ENCODE measurements at regions not wholly inside any gene's neighbourhood (a gene's known extent, or its start where the extent isn't known, plus 50 kb on each side); places are given as distances from the start of the nearest gene placed in this dataset.

- WGBS (ENCODE audit: insufficient coverage): no CpG with 5 or more reads among the region's 1 CpG
- Histone ChIP-seq H3K9me3 (ENCODE audit: control extremely low read depth in 1 of 5, control insufficient read depth in 4 of 5, insufficient read depth in 2 of 5, low read depth in 1 of 5, low read length in 4 of 5) (peaks cover 0 to 3% (median 0%) of the 10 kb centered on the region in 5 experiments), H3K27ac (ENCODE audit: insufficient read depth in 1 of 2, low read depth in 1 of 2, low read length in 2 of 2, poor library complexity in 1 of 2, severe bottlenecking in 2 of 2) (no peak overlapping the region), H3K36me3 (ENCODE audit: control insufficient read depth in 4 of 4, insufficient read depth in 4 of 4, low read length in 3 of 4) (no peaks in the 10 kb centered on the region), H3K4me1 (ENCODE audit: control extremely low read depth in 1 of 4, control insufficient read depth in 4 of 4, insufficient read depth in 4 of 4, low read length in 3 of 4) (peaks cover 5 to 29% (median 19%) of the 10 kb centered on the region in 4 experiments), H3K4me3 (ENCODE audit: control insufficient read depth in 1 of 7, extremely low read depth in 1 of 7, insufficient read depth in 4 of 7, low read depth in 2 of 7, low read length in 6 of 7) (no peak overlapping the region), H3K27me3 (replicated peaks in 2 of 5; ENCODE audit: control insufficient read depth in 4 of 5, insufficient read depth in 5 of 5, low read length in 4 of 5) (no peaks in the 10 kb centered on the region)
- CTCF ChIA-PET: no interaction called here
- POLR2A ChIA-PET: no interaction called here
- no peak for DNase-seq
These were observed 255.2 kb downstream of the LPIN1 start for GRCh38 chr2:12001621-12002020.

- no peaks in the 10 kb centered on the region for H3K27me3 ChIP-seq (replicated peaks in 2 of 5; ENCODE audit: control insufficient read depth in 4 of 5, insufficient read depth in 5 of 5, low read length in 4 of 5)
- H3K27ac ChIP-seq (ENCODE audit: insufficient read depth in 1 of 2, low read depth in 1 of 2, low read length in 2 of 2, poor library complexity in 1 of 2, severe bottlenecking in 2 of 2): no peak overlapping the region
- peaks cover 5 to 34% (median 24%) of the 10 kb centered on the region in 4 experiments for H3K4me1 ChIP-seq (ENCODE audit: control extremely low read depth in 1 of 4, control insufficient read depth in 4 of 4, insufficient read depth in 4 of 4, low read length in 3 of 4)
- H3K36me3 ChIP-seq (ENCODE audit: control insufficient read depth in 4 of 4, insufficient read depth in 4 of 4, low read length in 3 of 4): no peaks in the 10 kb centered on the region
- ChIA-PET CTCF (no interaction called here), POLR2A (no interaction called here)
- peaks cover 0 to 3% (median 0%) of the 10 kb centered on the region in 5 experiments for H3K9me3 ChIP-seq (ENCODE audit: control extremely low read depth in 1 of 5, control insufficient read depth in 4 of 5, insufficient read depth in 2 of 5, low read depth in 1 of 5, low read length in 4 of 5)
- no peak for DNase-seq
- no peak overlapping the region for H3K4me3 ChIP-seq (ENCODE audit: control insufficient read depth in 1 of 7, extremely low read depth in 1 of 7, insufficient read depth in 4 of 7, low read depth in 2 of 7, low read length in 6 of 7)
- no CpG with 5 or more reads among the region's 3 CpGs for WGBS (ENCODE audit: insufficient coverage)
These were observed 255.8 kb downstream of the LPIN1 start for GRCh38 chr2:12002215-12002614.

- H3K9me3 ChIP-seq (ENCODE audit: control extremely low read depth in 1 of 5, control insufficient read depth in 4 of 5, insufficient read depth in 2 of 5, low read depth in 1 of 5, low read length in 4 of 5): peaks cover 0 to 3% (median 0%) of the 10 kb centered on the region in 5 experiments
- H3K36me3 ChIP-seq (ENCODE audit: control insufficient read depth in 4 of 4, insufficient read depth in 4 of 4, low read length in 3 of 4): no peaks in the 10 kb centered on the region
- ChIA-PET CTCF (no interaction called here), POLR2A (no interaction called here)
- WGBS (ENCODE audit: insufficient coverage): 100% methylated on average over 1 of the region's 6 CpGs
- H3K4me3 ChIP-seq (ENCODE audit: control insufficient read depth in 1 of 7, extremely low read depth in 1 of 7, insufficient read depth in 4 of 7, low read depth in 2 of 7, low read length in 6 of 7): no peak overlapping the region
- H3K27me3 ChIP-seq (replicated peaks in 2 of 5; ENCODE audit: control insufficient read depth in 4 of 5, insufficient read depth in 5 of 5, low read length in 4 of 5): no peaks in the 10 kb centered on the region
- H3K4me1 ChIP-seq (ENCODE audit: control extremely low read depth in 1 of 4, control insufficient read depth in 4 of 4, insufficient read depth in 4 of 4, low read length in 3 of 4): peaks cover 8 to 42% (median 35%) of the 10 kb centered on the region in 4 experiments
- H3K27ac ChIP-seq (ENCODE audit: insufficient read depth in 1 of 2, low read depth in 1 of 2, low read length in 2 of 2, poor library complexity in 1 of 2, severe bottlenecking in 2 of 2): no peak overlapping the region
- DNase-seq: no peak
These were observed 258.3 kb downstream of the LPIN1 start for GRCh38 chr2:12004713-12005112.

GRCh38 chr2:12005886-12006681, 259.7 kb downstream of the LPIN1 start:
- H3K36me3 ChIP-seq (ENCODE audit: control insufficient read depth in 4 of 4, insufficient read depth in 4 of 4, low read length in 3 of 4): no peaks in the 10 kb centered on the region
- H3K27ac ChIP-seq (ENCODE audit: insufficient read depth in 1 of 2, low read depth in 1 of 2, low read length in 2 of 2, poor library complexity in 1 of 2, severe bottlenecking in 2 of 2): no peak overlapping the region
- H3K9me3 ChIP-seq (ENCODE audit: control extremely low read depth in 1 of 5, control insufficient read depth in 4 of 5, insufficient read depth in 2 of 5, low read depth in 1 of 5, low read length in 4 of 5): peaks cover 0 to 3% (median 0%) of the 10 kb centered on the region in 5 experiments
- POLR2A ChIA-PET: no interaction called here
- H3K27me3 ChIP-seq (replicated peaks in 2 of 5; ENCODE audit: control insufficient read depth in 4 of 5, insufficient read depth in 5 of 5, low read length in 4 of 5): no peaks in the 10 kb centered on the region
- CTCF ChIA-PET: interaction anchor here (0.6 to 1.3 kb wide), 6 partner anchors 11 to 320 kb away, joined by 3 to 6 read pairs (median 3); no protein-coding TSS in a partner anchor
- peaks cover 8 to 51% (median 39%) of the 10 kb centered on the region in 4 experiments for H3K4me1 ChIP-seq (ENCODE audit: control extremely low read depth in 1 of 4, control insufficient read depth in 4 of 4, insufficient read depth in 4 of 4, low read length in 3 of 4)
- 0% methylated on average over 2 of the region's 8 CpGs for WGBS (ENCODE audit: insufficient coverage)
- DNase-seq: peak; percentile 88 to 98 (median 97)
- peak overlapping the region in 1 of 7 experiments; percentile 38 for H3K4me3 ChIP-seq (ENCODE audit: control insufficient read depth in 1 of 7, extremely low read depth in 1 of 7, insufficient read depth in 4 of 7, low read depth in 2 of 7, low read length in 6 of 7)

GRCh38 chr2:12006850-12007249, 260.4 kb downstream of the LPIN1 start:
- H3K36me3 ChIP-seq (ENCODE audit: control insufficient read depth in 4 of 4, insufficient read depth in 4 of 4, low read length in 3 of 4): no peaks in the 10 kb centered on the region
- WGBS (ENCODE audit: insufficient coverage): 100% methylated on average over 4 of the region's 4 CpGs
- no peak overlapping the region for H3K4me3 ChIP-seq (ENCODE audit: control insufficient read depth in 1 of 7, extremely low read depth in 1 of 7, insufficient read depth in 4 of 7, low read depth in 2 of 7, low read length in 6 of 7)
- H3K9me3 ChIP-seq (ENCODE audit: control extremely low read depth in 1 of 5, control insufficient read depth in 4 of 5, insufficient read depth in 2 of 5, low read depth in 1 of 5, low read length in 4 of 5): peaks cover 0 to 3% (median 0%) of the 10 kb centered on the region in 5 experiments
- H3K4me1 ChIP-seq (ENCODE audit: control extremely low read depth in 1 of 4, control insufficient read depth in 4 of 4, insufficient read depth in 4 of 4, low read length in 3 of 4): peaks cover 8 to 51% (median 39%) of the 10 kb centered on the region in 4 experiments
- no peak for DNase-seq
- no peaks in the 10 kb centered on the region for H3K27me3 ChIP-seq (replicated peaks in 2 of 5; ENCODE audit: control insufficient read depth in 4 of 5, insufficient read depth in 5 of 5, low read length in 4 of 5)
- no peak overlapping the region for H3K27ac ChIP-seq (ENCODE audit: insufficient read depth in 1 of 2, low read depth in 1 of 2, low read length in 2 of 2, poor library complexity in 1 of 2, severe bottlenecking in 2 of 2)
- ChIA-PET POLR2A (no interaction called here), CTCF (interaction anchor here (0.9 to 1.3 kb wide), 7 partner anchors 9 to 110 kb away, joined by 3 read pairs; no protein-coding TSS in a partner anchor)

- no peak for DNase-seq
- no peaks in the 10 kb centered on the region for H3K36me3 ChIP-seq (ENCODE audit: control insufficient read depth in 4 of 4, insufficient read depth in 4 of 4, low read length in 3 of 4)
- no peak overlapping the region for H3K27ac ChIP-seq (ENCODE audit: insufficient read depth in 1 of 2, low read depth in 1 of 2, low read length in 2 of 2, poor library complexity in 1 of 2, severe bottlenecking in 2 of 2)
- no CpG with 5 or more reads among the region's 1 CpG for WGBS (ENCODE audit: insufficient coverage)
- H3K9me3 ChIP-seq (ENCODE audit: control extremely low read depth in 1 of 5, control insufficient read depth in 4 of 5, insufficient read depth in 2 of 5, low read depth in 1 of 5, low read length in 4 of 5): peaks cover 0 to 3% (median 0%) of the 10 kb centered on the region in 5 experiments
- peaks cover 8 to 51% (median 39%) of the 10 kb centered on the region in 4 experiments for H3K4me1 ChIP-seq (ENCODE audit: control extremely low read depth in 1 of 4, control insufficient read depth in 4 of 4, insufficient read depth in 4 of 4, low read length in 3 of 4)
- H3K27me3 ChIP-seq (replicated peaks in 2 of 5; ENCODE audit: control insufficient read depth in 4 of 5, insufficient read depth in 5 of 5, low read length in 4 of 5): no peaks in the 10 kb centered on the region
- CTCF ChIA-PET: interaction anchor here (1.0 to 1.3 kb wide), 4 partner anchors 9 to 110 kb away, joined by 3 read pairs; no protein-coding TSS in a partner anchor
- POLR2A ChIA-PET: no interaction called here
- H3K4me3 ChIP-seq (ENCODE audit: control insufficient read depth in 1 of 7, extremely low read depth in 1 of 7, insufficient read depth in 4 of 7, low read depth in 2 of 7, low read length in 6 of 7): no peak overlapping the region
These were observed 260.9 kb downstream of the LPIN1 start for GRCh38 chr2:12007282-12007681.

- ChIA-PET POLR2A (no interaction called here), CTCF (no interaction called here)
- Histone ChIP-seq H3K4me3 (ENCODE audit: control insufficient read depth in 1 of 7, extremely low read depth in 1 of 7, insufficient read depth in 4 of 7, low read depth in 2 of 7, low read length in 6 of 7) (peak overlapping the region in 1 of 7 experiments; percentile 14), H3K9me3 (ENCODE audit: control extremely low read depth in 1 of 5, control insufficient read depth in 4 of 5, insufficient read depth in 2 of 5, low read depth in 1 of 5, low read length in 4 of 5) (no peaks in the 10 kb centered on the region), H3K4me1 (ENCODE audit: control extremely low read depth in 1 of 4, control insufficient read depth in 4 of 4, insufficient read depth in 4 of 4, low read length in 3 of 4) (peaks cover 8 to 51% (median 39%) of the 10 kb centered on the region in 4 experiments), H3K27me3 (replicated peaks in 2 of 5; ENCODE audit: control insufficient read depth in 4 of 5, insufficient read depth in 5 of 5, low read length in 4 of 5) (no peaks in the 10 kb centered on the region), H3K27ac (ENCODE audit: insufficient read depth in 1 of 2, low read depth in 1 of 2, low read length in 2 of 2, poor library complexity in 1 of 2, severe bottlenecking in 2 of 2) (no peak overlapping the region), H3K36me3 (ENCODE audit: control insufficient read depth in 4 of 4, insufficient read depth in 4 of 4, low read length in 3 of 4) (no peaks in the 10 kb centered on the region)
- peak; percentile 51 to 94 (median 91) for DNase-seq
- 86% methylated on average over 2 of the region's 6 CpGs for WGBS (ENCODE audit: insufficient coverage)
These were observed 262.1 kb downstream of the LPIN1 start for GRCh38 chr2:12008425-12009061.

Data from common myeloid progenitor, CD34-positive (primary cell).